ENCODE measurements at regions not wholly inside any gene's neighbourhood (a gene's known extent, or its start where the extent isn't known, plus 50 kb on each side); places are given as distances from the start of the nearest gene placed in this dataset.

- Histone ChIP-seq H4K20me1 (ENCODE audit: control insufficient read depth, extremely low read depth, insufficient read depth, low read length) (no peaks in the 10 kb centered on the region), H3K4me1 (ENCODE audit: control insufficient read depth, extremely low read depth, insufficient read depth, low read length) (no peaks in the 10 kb centered on the region), H3K27ac (ENCODE audit: insufficient read depth, low read length) (no peak overlapping the region), H3K4me2 (ENCODE audit: extremely low read depth, insufficient read depth, low read length) (no peak overlapping the region), H2AFZ (ENCODE audit: low read length) (no peak overlapping the region), H3K36me3 (ENCODE audit: control insufficient read depth, insufficient read depth, low read length) (no peaks in the 10 kb centered on the region), H3K4me3 (replicated peaks in 1 of 4; ENCODE audit: control extremely low read depth in 1 of 4, insufficient read depth in 1 of 4, low read depth in 3 of 4, low read length in 4 of 4) (no peak overlapping the region), H3K9me3 (ENCODE audit: control insufficient read depth, insufficient read depth, low read depth, low read length) (no peaks in the 10 kb centered on the region), H3K9ac (ENCODE audit: insufficient read depth, low read length) (no peak overlapping the region), H3K27me3 (ENCODE audit: control insufficient read depth, insufficient read depth, low read length) (no peaks in the 10 kb centered on the region), H3K79me2 (ENCODE audit: control insufficient read depth, insufficient read depth, low read length) (no peaks in the 10 kb centered on the region)
- TF ChIP-seq CTCF (conservative IDR thresholded peaks at IDR 0.05 in 1 of 2, IDR thresholded peaks at IDR 0.05 in 1 of 2; ENCODE audit: low read depth in 1 of 2, low read length in 2 of 2) = no peak
- TF ChIP-seq EZH2 (IDR thresholded peaks at IDR 0.05; ENCODE audit: low read length, missing control alignments) = no peak
- DNase-seq (ENCODE audit: low read depth in 2 of 2) = peak in 1 of 2 donors; percentile 57
Observed at GRCh38 chr15:72919936-72920465, 132.3 kb upstream of the NEO1 start.

GRCh38 chr15:72916897-72917296, 133.3 kb upstream of the ADPGK start:
- peak in 1 of 2 donors; percentile 73 for DNase-seq (ENCODE audit: low read depth in 2 of 2)
- H3K9me3 ChIP-seq (ENCODE audit: control insufficient read depth, insufficient read depth, low read depth, low read length) = no peaks in the 10 kb centered on the region
- H3K79me2 ChIP-seq (ENCODE audit: control insufficient read depth, insufficient read depth, low read length) = no peaks in the 10 kb centered on the region
- H3K9ac ChIP-seq (ENCODE audit: insufficient read depth, low read length) = no peak overlapping the region
- no peak overlapping the region for H3K27ac ChIP-seq (ENCODE audit: insufficient read depth, low read length)
- no peak overlapping the region for H3K4me2 ChIP-seq (ENCODE audit: extremely low read depth, insufficient read depth, low read length)
- no peaks in the 10 kb centered on the region for H3K36me3 ChIP-seq (ENCODE audit: control insufficient read depth, insufficient read depth, low read length)
- no peak overlapping the region for H3K4me3 ChIP-seq (replicated peaks in 1 of 4; ENCODE audit: control extremely low read depth in 1 of 4, insufficient read depth in 1 of 4, low read depth in 3 of 4, low read length in 4 of 4)
- H2AFZ ChIP-seq (ENCODE audit: low read length) = no peak overlapping the region
- TF ChIP-seq EZH2 (IDR thresholded peaks at IDR 0.05; ENCODE audit: low read length, missing control alignments) (no peak), CTCF (conservative IDR thresholded peaks at IDR 0.05 in 1 of 2, IDR thresholded peaks at IDR 0.05 in 1 of 2; ENCODE audit: low read depth in 1 of 2, low read length in 2 of 2) (no peak)
- H3K4me1 ChIP-seq (ENCODE audit: control insufficient read depth, extremely low read depth, insufficient read depth, low read length) = no peaks in the 10 kb centered on the region
- H3K27me3 ChIP-seq (ENCODE audit: control insufficient read depth, insufficient read depth, low read length) = no peaks in the 10 kb centered on the region
- H4K20me1 ChIP-seq (ENCODE audit: control insufficient read depth, extremely low read depth, insufficient read depth, low read length) = no peaks in the 10 kb centered on the region

GRCh38 chr15:72916378-72916777, 132.8 kb upstream of the ADPGK start:
- Histone ChIP-seq H3K27me3 (ENCODE audit: control insufficient read depth, insufficient read depth, low read length) (no peaks in the 10 kb centered on the region), H4K20me1 (ENCODE audit: control insufficient read depth, extremely low read depth, insufficient read depth, low read length) (no peaks in the 10 kb centered on the region), H3K4me2 (ENCODE audit: extremely low read depth, insufficient read depth, low read length) (no peak overlapping the region), H3K4me3 (replicated peaks in 1 of 4; ENCODE audit: control extremely low read depth in 1 of 4, insufficient read depth in 1 of 4, low read depth in 3 of 4, low read length in 4 of 4) (no peak overlapping the region), H3K27ac (ENCODE audit: insufficient read depth, low read length) (no peak overlapping the region), H3K9me3 (ENCODE audit: control insufficient read depth, insufficient read depth, low read depth, low read length) (no peaks in the 10 kb centered on the region), H3K79me2 (ENCODE audit: control insufficient read depth, insufficient read depth, low read length) (no peaks in the 10 kb centered on the region), H2AFZ (ENCODE audit: low read length) (no peak overlapping the region), H3K9ac (ENCODE audit: insufficient read depth, low read length) (no peak overlapping the region), H3K4me1 (ENCODE audit: control insufficient read depth, extremely low read depth, insufficient read depth, low read length) (no peaks in the 10 kb centered on the region), H3K36me3 (ENCODE audit: control insufficient read depth, insufficient read depth, low read length) (no peaks in the 10 kb centered on the region)
- no peak for TF ChIP-seq EZH2 (IDR thresholded peaks at IDR 0.05; ENCODE audit: low read length, missing control alignments)
- TF ChIP-seq CTCF (conservative IDR thresholded peaks at IDR 0.05 in 1 of 2, IDR thresholded peaks at IDR 0.05 in 1 of 2; ENCODE audit: low read depth in 1 of 2, low read length in 2 of 2) = no peak
- no peak for DNase-seq (ENCODE audit: low read depth in 2 of 2)
